ENCODE measurements at regions not wholly inside any gene's neighbourhood (a gene's known extent, or its start where the extent isn't known, plus 50 kb on each side); places are given as distances from the start of the nearest gene placed in this dataset.

DNA sequence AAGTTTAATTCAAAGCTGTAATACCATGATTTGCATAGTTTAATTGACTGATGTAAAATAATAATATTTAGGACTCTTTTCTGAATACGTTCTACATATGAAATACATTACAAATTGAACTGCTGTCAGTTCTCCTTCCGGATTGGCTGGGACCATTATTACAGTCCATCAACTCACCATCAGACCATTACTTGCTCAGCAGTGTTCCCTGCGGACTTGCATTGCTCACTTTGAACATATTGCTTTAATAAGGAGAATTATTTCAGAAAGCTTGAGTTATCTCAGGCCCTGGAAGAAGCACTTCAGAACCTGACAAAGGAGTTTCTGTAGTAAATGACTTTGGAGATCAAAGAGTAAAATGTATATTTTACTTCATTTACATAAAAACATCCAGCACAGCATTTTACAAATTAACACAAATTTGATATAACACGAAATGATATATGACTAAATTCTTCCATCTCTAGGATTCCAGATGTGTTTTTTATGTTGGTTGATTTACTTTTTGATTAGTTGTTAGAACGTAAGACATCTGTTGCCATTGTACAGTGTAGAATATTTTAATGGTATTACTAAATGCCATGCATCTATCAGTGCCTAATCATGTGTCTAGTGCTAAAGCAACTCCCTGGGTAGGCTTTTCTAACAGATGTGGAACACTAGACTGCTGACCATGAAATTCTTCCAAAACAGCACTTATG, 418.5 kb upstream of the SEMA3A start:
- Histone ChIP-seq H3K4me3 (no peak overlapping the region), H3K27me3 (no peaks in the 10 kb centered on the region), H3K9me3 (no peaks in the 10 kb centered on the region), H3K27ac (no peak overlapping the region), H3K4me1 (ENCODE audit: insufficient read depth) (no peaks in the 10 kb centered on the region), H3K36me3 (no peaks in the 10 kb centered on the region)
- no peak for TF ChIP-seq EP300 (IDR thresholded peaks at IDR 0.05)
- TF ChIP-seq, protein P1, sequence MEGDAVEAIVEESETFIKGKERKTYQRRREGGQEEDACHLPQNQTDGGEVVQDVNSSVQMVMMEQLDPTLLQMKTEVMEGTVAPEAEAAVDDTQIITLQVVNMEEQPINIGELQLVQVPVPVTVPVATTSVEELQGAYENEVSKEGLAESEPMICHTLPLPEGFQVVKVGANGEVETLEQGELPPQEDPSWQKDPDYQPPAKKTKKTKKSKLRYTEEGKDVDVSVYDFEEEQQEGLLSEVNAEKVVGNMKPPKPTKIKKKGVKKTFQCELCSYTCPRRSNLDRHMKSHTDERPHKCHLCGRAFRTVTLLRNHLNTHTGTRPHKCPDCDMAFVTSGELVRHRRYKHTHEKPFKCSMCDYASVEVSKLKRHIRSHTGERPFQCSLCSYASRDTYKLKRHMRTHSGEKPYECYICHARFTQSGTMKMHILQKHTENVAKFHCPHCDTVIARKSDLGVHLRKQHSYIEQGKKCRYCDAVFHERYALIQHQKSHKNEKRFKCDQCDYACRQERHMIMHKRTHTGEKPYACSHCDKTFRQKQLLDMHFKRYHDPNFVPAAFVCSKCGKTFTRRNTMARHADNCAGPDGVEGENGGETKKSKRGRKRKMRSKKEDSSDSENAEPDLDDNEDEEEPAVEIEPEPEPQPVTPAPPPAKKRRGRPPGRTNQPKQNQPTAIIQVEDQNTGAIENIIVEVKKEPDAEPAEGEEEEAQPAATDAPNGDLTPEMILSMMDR (IDR thresholded peaks at IDR 0.05): no peak
- TF ChIP-seq POLR2A (IDR thresholded peaks at IDR 0.05): no peak
- DNase-seq: no peak
- intact Hi-C loops (cut with DNase I): no loop called here
- WGBS, 3 donors: 75 to 77% (median 75%) methylated on average over 5 of the region's 5 CpGs

DNA sequence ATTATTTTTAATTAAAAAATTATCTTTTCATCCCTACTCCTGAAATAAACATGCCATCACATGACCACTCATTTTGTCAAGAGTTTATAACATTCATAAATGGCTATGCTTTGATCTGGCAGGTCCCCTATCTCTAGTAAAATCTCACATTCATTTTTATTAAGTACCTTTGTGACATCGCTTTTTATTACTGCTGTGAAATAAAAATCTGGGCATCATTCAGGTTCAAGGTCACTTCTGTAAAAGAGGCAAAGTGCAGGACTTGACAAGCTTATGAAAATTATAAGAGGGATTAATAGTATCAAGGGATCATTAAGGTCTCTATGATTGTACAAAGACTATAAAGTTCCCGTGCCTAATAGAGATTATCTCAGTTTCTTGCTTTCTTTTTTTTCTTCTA, 416.8 kb upstream of the SEMA3A start:
- Histone ChIP-seq H3K4me1 (ENCODE audit: insufficient read depth) (no peaks in the 10 kb centered on the region), H3K9me3 (no peaks in the 10 kb centered on the region), H3K36me3 (no peaks in the 10 kb centered on the region), H3K4me3 (no peak overlapping the region), H3K27ac (no peak overlapping the region), H3K27me3 (no peaks in the 10 kb centered on the region)
- DNase-seq: no peak
- TF ChIP-seq EP300 (IDR thresholded peaks at IDR 0.05) (no peak), POLR2A (IDR thresholded peaks at IDR 0.05) (no peak)
- TF ChIP-seq, protein P1 (IDR thresholded peaks at IDR 0.05): no peak
- WGBS, 3 donors: 53 to 68% (median 65%) methylated on average over 2 of the region's 2 CpGs
- intact Hi-C loops (cut with DNase I): no loop called here

DNA sequence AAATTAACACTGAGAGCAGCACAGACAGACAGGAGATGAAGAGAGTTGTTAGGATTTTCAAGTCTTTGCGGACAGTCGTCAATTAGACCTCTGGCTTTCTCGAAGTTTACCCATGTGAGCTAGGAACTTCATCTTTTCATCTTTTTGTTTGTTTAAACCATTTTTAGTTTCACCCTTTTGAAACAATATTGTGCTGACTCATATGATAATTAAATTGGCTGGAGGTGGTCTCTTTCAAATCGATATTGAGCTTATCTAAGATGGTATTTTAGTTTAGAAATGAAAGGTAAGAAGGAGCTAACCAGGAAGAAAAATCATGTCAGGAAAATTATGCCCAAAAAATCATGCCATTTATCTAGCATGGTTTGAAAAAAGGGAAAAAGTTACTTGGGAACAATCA, 415.8 kb upstream of the SEMA3A start:
- no peaks in the 10 kb centered on the region for H3K9me3 ChIP-seq
- intact Hi-C loops (cut with DNase I): no loop called here
- H3K27ac ChIP-seq: no peak overlapping the region
- no peak overlapping the region for H3K4me3 ChIP-seq
- TF ChIP-seq EP300 (IDR thresholded peaks at IDR 0.05) (no peak), POLR2A (IDR thresholded peaks at IDR 0.05) (no peak)
- TF ChIP-seq, protein P1 (IDR thresholded peaks at IDR 0.05): no peak
- no peaks in the 10 kb centered on the region for H3K4me1 ChIP-seq (ENCODE audit: insufficient read depth)
- no peak for DNase-seq
- no peaks in the 10 kb centered on the region for H3K36me3 ChIP-seq
- WGBS, 3 donors: 91 to 96% (median 94%) methylated on average over 4 of the region's 4 CpGs
- no peaks in the 10 kb centered on the region for H3K27me3 ChIP-seq

DNA sequence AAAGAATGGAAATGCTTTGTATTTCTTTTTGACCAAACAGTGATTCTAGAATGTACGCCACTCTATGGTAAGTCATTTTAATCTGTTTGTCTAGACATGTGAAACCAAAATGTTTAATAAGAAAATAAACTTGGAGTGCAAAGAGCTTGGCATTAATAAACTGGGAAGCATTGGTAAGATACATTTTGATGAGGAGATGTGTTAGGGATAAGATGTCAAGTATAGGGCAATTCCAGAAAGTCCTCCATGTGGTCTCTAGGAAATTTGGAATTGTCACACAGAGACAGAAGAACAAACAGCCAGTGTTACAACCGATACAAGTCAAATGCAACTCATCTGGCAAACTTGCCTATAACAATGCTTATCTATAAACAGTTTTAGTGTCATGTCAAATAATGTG, 410.7 kb upstream of the SEMA3A start:
- Histone ChIP-seq H3K27ac (no peak overlapping the region), H3K4me1 (ENCODE audit: insufficient read depth) (no peaks in the 10 kb centered on the region), H3K36me3 (no peaks in the 10 kb centered on the region), H3K4me3 (no peak overlapping the region), H3K9me3 (no peaks in the 10 kb centered on the region), H3K27me3 (no peaks in the 10 kb centered on the region)
- 72 to 83% (median 82%) methylated on average over 2 of the region's 2 CpGs for WGBS, 3 donors
- TF ChIP-seq, protein P1 (IDR thresholded peaks at IDR 0.05): no peak
- no peak for TF ChIP-seq EP300 (IDR thresholded peaks at IDR 0.05)
- no peak for TF ChIP-seq POLR2A (IDR thresholded peaks at IDR 0.05)
- no peak for DNase-seq
- intact Hi-C loops (cut with DNase I): no loop called here

Measured in ovary (tissue), 7 donors.